HEK293 (cell line): ENCODE measurements at regions not wholly inside any gene's neighbourhood (a gene's known extent, or its start where the extent isn't known, plus 50 kb on each side); places are given as distances from the start of the nearest gene placed in this dataset.

Experiments used
- CTCF ChIA-PET: fragments of 350-600 bp; formaldehyde crosslinking; extraction: SDS; loops from one replicate; lab custom pipeline; 2021; ENCODE audit warnings: antibody characterized with exemption; lab: Yijun Ruan, JAX
- POLR2A ChIA-PET: fragments of 300-600 bp; formaldehyde crosslinking; extraction: SDS; loops from one replicate; lab custom pipeline; 2020; ENCODE audit warnings: antibody characterized with exemption, inconsistent platforms; lab: Yijun Ruan, JAX
- H3K27ac ChIP-seq: fragments of 200-500 bp; sonication (Bioruptor generic); 2 replicates; pipeline ENCODE4 v1.5.1; 2014; ENCODE audit warnings: low read depth, low read length, control low read depth, inconsistent platforms; ENCODE audit errors: extremely low read depth
- H3K36me3 ChIP-seq, 2 experiments: fragments of 200-500 bp in 1 of 2; sonication (Bioruptor generic) in 1 of 2; 1 replicate in 1 of 2; 2 replicates in 1 of 2; pipeline ENCODE4 v1.5.1; 2014 to 2017; ENCODE audit warnings: inconsistent platforms in 2 of 2, low read length in 2 of 2; ENCODE audit not compliant: control insufficient read depth in 2 of 2, insufficient read depth in 1 of 2
- H3K4me1 ChIP-seq: fragments of 200-500 bp; sonication (Bioruptor generic); 2 replicates; pipeline ENCODE4 v1.5.1; 2014; ENCODE audit warnings: mild to moderate bottlenecking, low read length, inconsistent platforms; ENCODE audit not compliant: control insufficient read depth, insufficient read depth
- H3K4me3 ChIP-seq: 2 replicates; pipeline ENCODE4 v1.5.1; 2011; ENCODE audit warnings: low read depth, mild to moderate bottlenecking, control low read depth, low read length, moderate library complexity
- H3K9me3 ChIP-seq: fragments of 200-500 bp; sonication (Bioruptor generic); 2 replicates; pipeline ENCODE4 v1.5.1; 2014; ENCODE audit warnings: low read depth, low read length, inconsistent platforms; ENCODE audit not compliant: control insufficient read depth, insufficient read depth
- REPIN1 ChIP-seq: fragments of 450-650 bp; formaldehyde crosslinking; IDR thresholded peaks from 2 replicates; pipeline ENCODE4 v1.5.1; 2017; ENCODE audit warnings: missing biosample characterization, missing genetic modification characterization, low read depth
- SETDB1 ChIP-seq: IDR thresholded peaks from one replicate; pipeline ENCODE4 v1.6.1; 2017; ENCODE audit warnings: mild to moderate bottlenecking, low read length, moderate library complexity, mixed read lengths; ENCODE audit not compliant: insufficient read length
- ZIC2 ChIP-seq: fragments of 450-650 bp; formaldehyde crosslinking; IDR thresholded peaks from 2 replicates; pipeline ENCODE4 v1.5.1; 2016; ENCODE audit warnings: missing biosample characterization, missing genetic modification characterization
- ZNF146 ChIP-seq: fragments of 450-650 bp; formaldehyde crosslinking; IDR thresholded peaks from 2 replicates; pipeline ENCODE4 v1.5.1; 2016; ENCODE audit warnings: missing biosample characterization, missing genetic modification characterization
- ZNF175 ChIP-seq: fragments of 450-650 bp; formaldehyde crosslinking; IDR thresholded peaks from 2 replicates; pipeline ENCODE4 v1.5.1; 2016; ENCODE audit warnings: missing biosample characterization, missing genetic modification characterization
- ZNF585B ChIP-seq: fragments of 450-650 bp; formaldehyde crosslinking; IDR thresholded peaks from 2 replicates; pipeline ENCODE4 v1.5.1; 2016; ENCODE audit warnings: missing biosample characterization, missing genetic modification characterization
- ZNF664 ChIP-seq: fragments of 450-650 bp; formaldehyde crosslinking; IDR thresholded peaks from 2 replicates; pipeline ENCODE4 v1.5.1; 2016; ENCODE audit warnings: missing biosample characterization, missing genetic modification characterization
- ZNF701 ChIP-seq: fragments of 450-650 bp; formaldehyde crosslinking; IDR thresholded peaks from 2 replicates; pipeline ENCODE4 v1.5.1; 2016; ENCODE audit warnings: missing biosample characterization, missing genetic modification characterization
- ZSCAN30 ChIP-seq: fragments of 450-650 bp; IDR thresholded peaks from 2 replicates; pipeline ENCODE4 v1.5.1; 2018; ENCODE audit warnings: missing biosample characterization, mild to moderate bottlenecking, missing genetic modification characterization, moderate library complexity
- TF ChIP-seq, protein P1 (sequence below): fragments of 450-650 bp; formaldehyde crosslinking; IDR thresholded peaks from 2 replicates; pipeline ENCODE4 v1.5.1; 2016; ENCODE audit warnings: missing biosample characterization, missing genetic modification characterization, borderline replicate concordance
- TF ChIP-seq, protein P2 (sequence below): fragments of 450-650 bp; formaldehyde crosslinking; IDR thresholded peaks from 2 replicates; pipeline ENCODE4 v1.5.1; 2016; ENCODE audit warnings: missing biosample characterization, missing genetic modification characterization
- TF ChIP-seq, protein P3 (sequence below): fragments of 450-650 bp; formaldehyde crosslinking; conservative IDR thresholded peaks from 2 replicates; pipeline ENCODE4 v1.5.1; 2016; ENCODE audit warnings: low read depth, missing biosample characterization, missing genetic modification characterization
- TF ChIP-seq, protein P4 (sequence below): fragments of 450-650 bp; IDR thresholded peaks from 2 replicates; pipeline ENCODE4 v1.5.1; 2018; ENCODE audit warnings: missing biosample characterization, mild to moderate bottlenecking, missing genetic modification characterization
- TF ChIP-seq, protein P5 (sequence below): fragments of 450-650 bp; formaldehyde crosslinking; IDR thresholded peaks from 2 replicates; pipeline ENCODE4 v1.5.1; 2016; ENCODE audit warnings: missing biosample characterization, missing genetic modification characterization, borderline replicate concordance

DNA sequence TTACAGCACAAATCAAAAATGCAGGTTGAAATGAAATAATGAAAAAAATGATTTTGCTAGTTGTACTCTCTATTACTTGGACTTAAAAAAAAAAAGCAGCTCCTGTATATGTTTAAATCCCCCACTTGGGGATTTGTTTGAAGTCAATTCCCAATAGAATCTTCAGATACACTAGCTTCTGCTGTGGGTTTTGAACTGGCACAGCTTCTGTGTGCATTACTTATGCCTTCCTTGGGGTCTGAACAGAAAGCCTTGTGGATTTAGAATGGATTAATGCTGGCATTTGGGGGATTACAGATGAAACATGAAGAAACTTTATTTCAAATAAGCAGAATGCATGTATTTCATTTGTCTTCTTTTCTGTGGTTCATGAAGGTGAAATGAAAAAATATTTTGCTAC is 513.2 kb upstream of the TBL1XR1 start:
- ChIA-PET CTCF (interaction anchor here (0.8 kb wide), 1 partner anchor 165 kb away, joined by 3 read pairs; no protein-coding TSS in a partner anchor), POLR2A (no interaction called here)
- no peak overlapping the region for H3K27ac ChIP-seq
- no peaks in the 10 kb centered on the region for H3K4me1 ChIP-seq
- H3K36me3 ChIP-seq: no peaks in the 10 kb centered on the region
- TF ChIP-seq, protein P1, sequence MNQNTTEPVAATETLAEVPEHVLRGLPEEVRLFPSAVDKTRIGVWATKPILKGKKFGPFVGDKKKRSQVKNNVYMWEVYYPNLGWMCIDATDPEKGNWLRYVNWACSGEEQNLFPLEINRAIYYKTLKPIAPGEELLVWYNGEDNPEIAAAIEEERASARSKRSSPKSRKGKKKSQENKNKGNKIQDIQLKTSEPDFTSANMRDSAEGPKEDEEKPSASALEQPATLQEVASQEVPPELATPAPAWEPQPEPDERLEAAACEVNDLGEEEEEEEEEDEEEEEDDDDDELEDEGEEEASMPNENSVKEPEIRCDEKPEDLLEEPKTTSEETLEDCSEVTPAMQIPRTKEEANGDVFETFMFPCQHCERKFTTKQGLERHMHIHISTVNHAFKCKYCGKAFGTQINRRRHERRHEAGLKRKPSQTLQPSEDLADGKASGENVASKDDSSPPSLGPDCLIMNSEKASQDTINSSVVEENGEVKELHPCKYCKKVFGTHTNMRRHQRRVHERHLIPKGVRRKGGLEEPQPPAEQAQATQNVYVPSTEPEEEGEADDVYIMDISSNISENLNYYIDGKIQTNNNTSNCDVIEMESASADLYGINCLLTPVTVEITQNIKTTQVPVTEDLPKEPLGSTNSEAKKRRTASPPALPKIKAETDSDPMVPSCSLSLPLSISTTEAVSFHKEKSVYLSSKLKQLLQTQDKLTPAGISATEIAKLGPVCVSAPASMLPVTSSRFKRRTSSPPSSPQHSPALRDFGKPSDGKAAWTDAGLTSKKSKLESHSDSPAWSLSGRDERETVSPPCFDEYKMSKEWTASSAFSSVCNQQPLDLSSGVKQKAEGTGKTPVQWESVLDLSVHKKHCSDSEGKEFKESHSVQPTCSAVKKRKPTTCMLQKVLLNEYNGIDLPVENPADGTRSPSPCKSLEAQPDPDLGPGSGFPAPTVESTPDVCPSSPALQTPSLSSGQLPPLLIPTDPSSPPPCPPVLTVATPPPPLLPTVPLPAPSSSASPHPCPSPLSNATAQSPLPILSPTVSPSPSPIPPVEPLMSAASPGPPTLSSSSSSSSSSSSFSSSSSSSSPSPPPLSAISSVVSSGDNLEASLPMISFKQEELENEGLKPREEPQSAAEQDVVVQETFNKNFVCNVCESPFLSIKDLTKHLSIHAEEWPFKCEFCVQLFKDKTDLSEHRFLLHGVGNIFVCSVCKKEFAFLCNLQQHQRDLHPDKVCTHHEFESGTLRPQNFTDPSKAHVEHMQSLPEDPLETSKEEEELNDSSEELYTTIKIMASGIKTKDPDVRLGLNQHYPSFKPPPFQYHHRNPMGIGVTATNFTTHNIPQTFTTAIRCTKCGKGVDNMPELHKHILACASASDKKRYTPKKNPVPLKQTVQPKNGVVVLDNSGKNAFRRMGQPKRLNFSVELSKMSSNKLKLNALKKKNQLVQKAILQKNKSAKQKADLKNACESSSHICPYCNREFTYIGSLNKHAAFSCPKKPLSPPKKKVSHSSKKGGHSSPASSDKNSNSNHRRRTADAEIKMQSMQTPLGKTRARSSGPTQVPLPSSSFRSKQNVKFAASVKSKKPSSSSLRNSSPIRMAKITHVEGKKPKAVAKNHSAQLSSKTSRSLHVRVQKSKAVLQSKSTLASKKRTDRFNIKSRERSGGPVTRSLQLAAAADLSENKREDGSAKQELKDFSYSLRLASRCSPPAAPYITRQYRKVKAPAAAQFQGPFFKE (tag by site-specific recombination): no peak
- TF ChIP-seq REPIN1 (tag by site-specific recombination) (no peak), ZSCAN30 (tag by site-specific recombination) (no peak), ZIC2 (no peak), ZNF664 (tag by site-specific recombination) (no peak), ZNF585B (no peak), ZNF701 (tag by site-specific recombination) (no peak), SETDB1 (no peak), ZNF175 (tag by site-specific recombination) (no peak), ZNF146 (tag by site-specific recombination) (no peak)
- TF ChIP-seq, protein P2, sequence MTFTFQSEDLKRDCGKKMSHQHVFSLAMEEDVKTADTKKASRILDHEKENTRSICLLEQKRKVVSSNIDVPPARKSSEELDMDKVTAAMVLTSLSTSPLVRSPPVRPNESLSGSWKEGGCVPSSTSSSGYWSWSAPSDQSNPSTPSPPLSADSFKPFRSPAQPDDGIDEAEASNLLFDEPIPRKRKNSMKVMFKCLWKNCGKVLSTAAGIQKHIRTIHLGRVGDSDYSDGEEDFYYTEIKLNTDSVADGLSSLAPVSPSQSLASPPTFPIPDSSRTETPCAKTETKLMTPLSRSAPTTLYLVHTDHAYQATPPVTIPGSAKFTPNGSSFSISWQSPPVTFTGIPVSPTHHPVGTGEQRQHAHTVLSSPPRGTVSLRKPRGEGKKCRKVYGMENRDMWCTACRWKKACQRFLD (tag by site-specific recombination): no peak
- TF ChIP-seq, protein P3, sequence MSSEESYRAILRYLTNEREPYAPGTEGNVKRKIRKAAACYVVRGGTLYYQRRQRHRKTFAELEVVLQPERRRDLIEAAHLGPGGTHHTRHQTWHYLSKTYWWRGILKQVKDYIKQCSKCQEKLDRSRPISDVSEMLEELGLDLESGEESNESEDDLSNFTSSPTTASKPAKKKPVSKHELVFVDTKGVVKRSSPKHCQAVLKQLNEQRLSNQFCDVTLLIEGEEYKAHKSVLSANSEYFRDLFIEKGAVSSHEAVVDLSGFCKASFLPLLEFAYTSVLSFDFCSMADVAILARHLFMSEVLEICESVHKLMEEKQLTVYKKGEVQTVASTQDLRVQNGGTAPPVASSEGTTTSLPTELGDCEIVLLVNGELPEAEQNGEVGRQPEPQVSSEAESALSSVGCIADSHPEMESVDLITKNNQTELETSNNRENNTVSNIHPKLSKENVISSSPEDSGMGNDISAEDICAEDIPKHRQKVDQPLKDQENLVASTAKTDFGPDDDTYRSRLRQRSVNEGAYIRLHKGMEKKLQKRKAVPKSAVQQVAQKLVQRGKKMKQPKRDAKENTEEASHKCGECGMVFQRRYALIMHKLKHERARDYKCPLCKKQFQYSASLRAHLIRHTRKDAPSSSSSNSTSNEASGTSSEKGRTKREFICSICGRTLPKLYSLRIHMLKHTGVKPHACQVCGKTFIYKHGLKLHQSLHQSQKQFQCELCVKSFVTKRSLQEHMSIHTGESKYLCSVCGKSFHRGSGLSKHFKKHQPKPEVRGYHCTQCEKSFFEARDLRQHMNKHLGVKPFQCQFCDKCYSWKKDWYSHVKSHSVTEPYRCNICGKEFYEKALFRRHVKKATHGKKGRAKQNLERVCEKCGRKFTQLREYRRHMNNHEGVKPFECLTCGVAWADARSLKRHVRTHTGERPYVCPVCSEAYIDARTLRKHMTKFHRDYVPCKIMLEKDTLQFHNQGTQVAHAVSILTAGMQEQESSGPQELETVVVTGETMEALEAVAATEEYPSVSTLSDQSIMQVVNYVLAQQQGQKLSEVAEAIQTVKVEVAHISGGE (tag by site-specific recombination): no peak
- TF ChIP-seq, protein P4, sequence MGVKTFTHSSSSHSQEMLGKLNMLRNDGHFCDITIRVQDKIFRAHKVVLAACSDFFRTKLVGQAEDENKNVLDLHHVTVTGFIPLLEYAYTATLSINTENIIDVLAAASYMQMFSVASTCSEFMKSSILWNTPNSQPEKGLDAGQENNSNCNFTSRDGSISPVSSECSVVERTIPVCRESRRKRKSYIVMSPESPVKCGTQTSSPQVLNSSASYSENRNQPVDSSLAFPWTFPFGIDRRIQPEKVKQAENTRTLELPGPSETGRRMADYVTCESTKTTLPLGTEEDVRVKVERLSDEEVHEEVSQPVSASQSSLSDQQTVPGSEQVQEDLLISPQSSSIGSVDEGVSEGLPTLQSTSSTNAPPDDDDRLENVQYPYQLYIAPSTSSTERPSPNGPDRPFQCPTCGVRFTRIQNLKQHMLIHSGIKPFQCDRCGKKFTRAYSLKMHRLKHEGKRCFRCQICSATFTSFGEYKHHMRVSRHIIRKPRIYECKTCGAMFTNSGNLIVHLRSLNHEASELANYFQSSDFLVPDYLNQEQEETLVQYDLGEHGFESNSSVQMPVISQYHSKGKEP (tag by site-specific recombination): no peak
- TF ChIP-seq, protein P5, sequence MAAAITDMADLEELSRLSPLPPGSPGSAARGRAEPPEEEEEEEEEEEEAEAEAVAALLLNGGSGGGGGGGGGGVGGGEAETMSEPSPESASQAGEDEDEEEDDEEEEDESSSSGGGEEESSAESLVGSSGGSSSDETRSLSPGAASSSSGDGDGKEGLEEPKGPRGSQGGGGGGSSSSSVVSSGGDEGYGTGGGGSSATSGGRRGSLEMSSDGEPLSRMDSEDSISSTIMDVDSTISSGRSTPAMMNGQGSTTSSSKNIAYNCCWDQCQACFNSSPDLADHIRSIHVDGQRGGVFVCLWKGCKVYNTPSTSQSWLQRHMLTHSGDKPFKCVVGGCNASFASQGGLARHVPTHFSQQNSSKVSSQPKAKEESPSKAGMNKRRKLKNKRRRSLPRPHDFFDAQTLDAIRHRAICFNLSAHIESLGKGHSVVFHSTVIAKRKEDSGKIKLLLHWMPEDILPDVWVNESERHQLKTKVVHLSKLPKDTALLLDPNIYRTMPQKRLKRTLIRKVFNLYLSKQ (tag by site-specific recombination): no peak
- no peaks in the 10 kb centered on the region for H3K9me3 ChIP-seq
- H3K4me3 ChIP-seq: no peak overlapping the region
